OCI-M1 (cell line): ENCODE measurements at regions not wholly inside any gene's neighbourhood (a gene's known extent, or its start where the extent isn't known, plus 50 kb on each side); places are given as distances from the start of the nearest gene placed in this dataset.

Source experiments
- DNase-seq: peaks from one replicate; lab custom pipeline; 2025; lab: John Stamatoyannopoulos, UW

DNA sequence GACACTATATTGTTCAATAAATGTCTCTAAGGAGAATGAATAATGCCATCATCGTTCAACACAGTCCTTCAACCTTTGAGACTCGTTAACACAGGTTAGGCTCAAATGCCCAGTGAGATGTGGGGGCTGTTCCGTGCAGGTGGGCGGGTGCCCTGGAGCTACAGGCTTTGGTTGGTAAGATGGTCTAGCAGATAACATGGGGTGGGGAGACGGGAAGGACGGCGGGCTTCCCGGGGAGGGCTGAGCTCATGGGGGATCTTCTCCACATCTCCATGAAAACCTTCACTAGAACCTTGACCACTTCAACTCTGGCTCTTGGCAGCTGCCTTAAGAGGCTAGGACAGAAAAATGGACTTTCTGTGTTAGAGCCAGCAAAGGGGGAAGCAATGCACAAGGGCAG is 134.1 kb upstream of the TCERG1L start:
- no peak for DNase-seq

DNA sequence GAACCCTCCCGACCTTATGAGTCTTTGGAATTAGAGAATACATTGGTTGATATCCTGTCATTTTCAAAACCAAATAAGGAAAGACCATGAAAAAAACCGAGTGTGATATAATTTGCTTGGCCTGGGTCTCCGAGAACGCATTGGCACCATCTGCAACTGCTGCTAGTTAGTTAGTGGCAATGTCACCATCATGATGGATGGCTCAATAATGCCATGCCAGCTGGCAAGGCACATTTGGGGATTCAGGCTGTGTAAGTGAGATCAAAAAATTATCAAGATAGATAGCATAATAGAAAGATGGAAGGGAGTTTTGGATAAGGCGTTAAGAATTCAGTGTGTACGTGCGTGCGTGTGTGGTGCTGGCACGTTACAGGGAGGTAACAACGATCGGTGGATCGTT is 134.7 kb upstream of the TCERG1L start:
- no peak for DNase-seq

DNA sequence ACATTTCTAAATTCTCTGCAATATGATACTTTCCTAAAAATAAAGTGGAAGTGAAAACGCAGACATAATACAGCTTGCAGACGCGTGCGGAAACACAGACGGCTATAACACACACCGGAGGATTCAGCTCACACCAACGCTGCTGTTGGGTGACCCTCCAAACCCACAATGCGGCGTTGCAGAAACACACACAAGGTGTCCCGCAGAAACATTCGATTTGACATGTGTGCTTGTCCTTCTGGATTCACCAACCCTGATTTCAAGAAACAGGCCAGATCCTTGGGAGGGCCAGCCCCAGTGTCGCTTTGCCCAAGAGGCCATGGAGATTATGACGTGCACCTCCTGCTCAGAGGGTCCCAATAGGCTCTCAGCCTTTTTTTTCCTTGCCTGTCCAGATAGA is 136.7 kb upstream of the TCERG1L start:
- no peak for DNase-seq

DNA sequence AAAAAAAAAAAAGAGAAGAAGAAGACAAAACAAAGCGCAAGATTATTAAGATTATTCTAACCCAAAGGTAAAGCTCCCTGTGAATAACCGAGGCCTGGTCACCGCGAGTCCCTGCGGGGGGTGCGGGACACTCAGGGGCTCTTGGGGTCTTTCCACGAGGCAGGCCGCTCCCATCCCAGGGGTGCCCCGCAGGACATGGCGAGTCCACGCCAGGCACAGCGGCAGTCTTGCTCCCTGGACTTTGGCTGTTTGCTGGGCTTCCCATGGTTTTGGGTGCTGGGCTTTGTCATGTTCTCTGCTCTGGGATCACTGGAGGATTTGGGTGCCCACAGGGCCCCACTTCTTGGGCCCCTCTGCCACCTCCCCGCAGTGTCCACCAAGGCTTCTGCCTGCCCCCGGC is 137.4 kb upstream of the TCERG1L start:
- DNase-seq, result no peak

DNA sequence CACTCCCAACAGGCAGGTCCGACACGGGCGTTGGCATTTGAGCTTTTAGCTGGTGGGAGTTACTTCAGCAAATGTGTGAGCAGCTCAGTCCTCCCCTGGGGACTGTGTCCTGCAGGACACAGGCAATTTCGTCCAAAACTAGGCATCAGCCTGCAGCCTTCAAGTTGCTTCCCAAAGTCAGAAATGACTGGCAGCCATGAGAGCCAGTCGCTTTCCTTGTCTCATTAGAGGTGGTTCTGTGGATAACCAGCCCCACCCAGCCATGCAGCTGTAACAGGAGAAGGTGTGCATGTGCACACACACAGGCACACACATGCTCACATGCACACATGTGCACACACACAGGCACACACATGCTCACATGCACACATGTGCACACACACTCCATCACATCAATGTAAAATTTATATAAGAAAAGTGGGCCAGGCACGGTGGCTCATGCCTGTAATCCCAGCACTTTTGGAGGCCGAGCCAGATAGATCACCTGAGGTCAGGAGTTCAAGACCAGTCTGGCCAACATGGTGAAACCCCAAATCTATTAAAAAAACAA is 138.8 kb upstream of the TCERG1L start:
- no peak for DNase-seq

DNA sequence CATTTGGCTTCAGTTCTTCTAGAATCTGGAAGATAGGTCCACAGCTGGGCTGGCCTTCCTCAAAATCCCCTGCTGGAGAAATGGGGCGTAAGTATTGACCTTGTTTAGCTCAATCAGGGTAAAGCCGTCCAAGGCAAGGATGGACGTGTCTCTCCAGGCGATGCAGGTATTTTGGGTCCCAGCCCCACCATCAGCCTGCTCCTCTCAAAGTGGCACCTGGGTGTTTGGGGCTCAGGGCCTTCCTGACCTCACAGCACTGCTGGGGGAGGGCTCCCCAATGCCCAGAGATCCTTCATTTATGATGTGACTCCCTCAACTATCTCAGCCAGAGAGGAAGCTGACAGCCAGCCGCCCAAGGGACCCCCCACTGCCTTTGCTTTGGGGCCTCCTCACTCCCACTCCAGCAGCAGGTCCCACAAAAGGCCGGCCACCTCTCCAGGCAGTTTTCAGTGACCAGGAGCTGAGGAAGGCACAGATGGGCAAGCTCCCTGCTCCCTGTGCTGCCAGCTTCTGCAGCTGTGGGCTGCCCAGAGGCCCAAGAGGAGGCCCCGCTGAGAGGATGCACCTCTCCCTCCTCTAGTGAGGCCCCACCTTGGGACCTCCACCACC is 140.0 kb upstream of the TCERG1L start:
- no peak for DNase-seq

DNA sequence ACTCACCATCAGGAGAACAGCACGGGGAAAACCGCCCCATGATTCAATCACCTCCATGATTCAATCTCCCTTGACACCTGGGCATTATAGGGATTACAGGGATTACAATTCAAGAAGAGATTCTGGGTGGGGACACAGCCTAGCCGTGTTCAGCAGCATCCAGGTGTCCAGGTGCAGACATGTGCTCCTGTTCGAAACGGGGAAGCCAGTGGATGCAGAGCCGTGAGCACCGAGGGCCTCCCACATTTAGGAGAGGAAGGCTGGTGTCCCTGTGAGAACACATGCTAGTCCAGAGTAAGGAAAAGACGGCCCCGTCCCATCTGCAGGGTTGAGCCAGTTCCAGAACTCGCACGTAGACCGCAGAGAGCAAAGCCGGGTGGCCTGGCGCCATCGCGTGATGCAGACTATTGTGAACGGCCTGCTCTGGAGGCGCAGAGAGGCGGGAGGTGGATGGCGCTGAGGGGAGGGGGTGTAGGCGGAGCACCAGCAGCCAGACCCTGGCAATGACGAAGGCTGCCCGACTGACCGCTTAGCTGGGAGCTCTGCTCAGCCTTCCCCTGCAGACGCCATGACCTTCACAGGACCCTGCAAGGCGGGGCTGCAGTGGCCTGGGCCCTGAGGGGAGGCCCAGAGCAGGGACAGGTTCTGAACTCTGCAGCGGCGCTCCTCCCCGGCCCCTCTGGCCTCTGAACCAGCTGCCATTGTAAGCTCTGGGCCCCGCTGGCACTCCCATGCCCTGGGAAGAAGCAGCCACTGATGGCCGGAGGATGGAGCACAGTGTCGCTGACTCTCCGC is 141.6 kb upstream of the TCERG1L start:
- no peak for DNase-seq

DNA sequence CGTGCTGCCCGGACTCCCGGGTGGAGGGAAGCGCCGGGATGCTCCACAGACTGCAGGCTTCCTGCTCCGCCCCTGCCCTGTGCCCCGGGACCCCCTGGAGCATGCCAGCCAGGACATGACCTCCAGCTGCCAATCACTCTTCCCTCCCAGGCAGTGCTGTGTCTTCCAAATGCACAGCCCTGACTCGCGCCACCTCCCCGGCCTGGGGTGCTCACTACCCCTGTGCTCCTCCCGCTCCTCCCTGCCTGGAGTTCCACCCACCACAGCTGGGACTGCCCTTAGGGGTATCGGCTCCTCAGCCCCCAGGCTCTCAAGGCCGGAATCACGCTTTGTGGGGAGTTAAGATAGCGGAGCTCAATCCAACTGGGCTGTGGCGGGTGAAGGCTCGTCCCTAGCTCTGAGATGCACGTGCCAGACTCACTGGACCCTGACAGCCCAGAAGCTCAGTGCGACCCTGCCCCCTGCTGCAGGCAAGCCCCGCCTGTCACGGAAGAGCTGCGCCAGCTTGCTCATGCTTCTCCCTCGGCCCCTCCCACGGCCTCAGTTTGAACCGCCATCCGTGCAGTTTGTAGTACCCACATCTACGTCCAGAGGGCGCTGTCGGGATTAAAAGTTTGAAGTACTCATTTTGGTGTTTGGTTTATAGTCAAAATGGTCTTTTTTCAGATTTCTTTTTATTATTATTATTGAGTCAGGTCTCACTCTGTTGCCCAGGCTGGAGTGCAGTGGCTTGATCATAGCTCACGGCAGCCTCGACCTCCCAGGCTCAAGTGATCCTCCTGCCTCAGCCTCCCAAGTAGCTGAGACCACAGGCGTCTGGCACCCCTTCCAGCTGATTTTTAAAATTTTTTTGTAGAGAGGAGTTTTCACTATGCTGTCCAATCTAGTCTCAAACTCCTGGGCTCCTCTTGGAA is 142.5 kb upstream of the TCERG1L start:
- DNase-seq, result peak; percentile 71

DNA sequence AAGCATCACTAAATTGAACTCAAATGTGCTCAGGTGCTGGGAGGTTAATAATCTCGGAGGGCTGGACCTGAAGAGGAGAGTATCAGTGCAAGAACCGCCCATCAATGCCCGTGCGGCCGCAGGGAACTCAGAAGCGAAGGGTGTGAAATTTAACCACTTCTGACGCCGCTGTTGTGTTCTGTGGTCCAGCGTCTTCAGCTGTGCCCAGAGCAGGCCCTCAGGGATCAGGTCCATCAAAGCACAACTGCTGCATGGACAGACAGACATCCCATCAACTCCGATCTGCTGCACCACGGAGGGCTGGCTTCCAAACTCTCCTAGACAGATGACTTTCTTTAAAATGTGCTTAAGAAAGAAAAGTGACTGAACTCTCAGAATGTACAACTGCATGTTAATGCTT is 144.9 kb upstream of the TCERG1L start:
- DNase-seq, result no peak

DNA sequence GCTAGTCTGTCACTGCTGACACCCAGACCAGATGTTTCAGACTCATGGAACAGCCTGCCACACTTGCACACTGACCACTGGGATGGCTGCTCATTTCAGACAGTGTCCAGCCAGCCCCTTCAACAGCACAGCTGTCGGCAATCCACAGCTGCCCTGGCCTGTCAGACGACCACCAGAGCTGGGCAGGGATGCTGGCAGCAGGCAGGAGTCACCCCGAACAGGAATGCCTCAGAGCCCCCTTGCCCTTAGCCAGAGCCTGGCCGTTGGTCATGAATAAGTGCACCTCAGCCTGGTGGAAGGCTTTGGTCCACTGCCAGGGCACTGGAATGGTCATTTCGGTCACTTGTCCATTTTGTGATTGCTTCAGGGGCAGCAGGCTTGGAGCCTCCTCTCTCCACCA is 149.6 kb upstream of the TCERG1L start:
- DNase-seq, result no peak

DNA sequence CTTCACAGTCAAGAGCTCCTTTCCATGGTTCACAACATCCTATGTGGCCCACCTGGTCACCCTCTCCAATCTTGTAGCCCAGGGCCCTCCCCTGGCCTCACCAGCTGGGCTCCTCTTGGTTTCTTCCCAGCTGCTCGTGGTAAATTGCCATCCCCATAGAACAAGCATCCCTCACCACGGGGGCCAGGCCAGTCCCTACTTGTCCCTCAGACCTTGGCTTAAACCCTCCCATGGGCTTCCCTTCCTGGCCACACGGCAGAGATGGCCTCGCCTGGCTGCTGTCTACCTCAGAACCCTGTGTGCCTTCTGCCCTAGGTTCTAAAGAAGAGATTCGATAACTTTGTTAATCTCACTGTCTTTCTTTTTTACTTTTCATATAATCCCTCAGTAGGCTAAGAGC is 153.3 kb upstream of the TCERG1L start:
- no peak for DNase-seq

DNA sequence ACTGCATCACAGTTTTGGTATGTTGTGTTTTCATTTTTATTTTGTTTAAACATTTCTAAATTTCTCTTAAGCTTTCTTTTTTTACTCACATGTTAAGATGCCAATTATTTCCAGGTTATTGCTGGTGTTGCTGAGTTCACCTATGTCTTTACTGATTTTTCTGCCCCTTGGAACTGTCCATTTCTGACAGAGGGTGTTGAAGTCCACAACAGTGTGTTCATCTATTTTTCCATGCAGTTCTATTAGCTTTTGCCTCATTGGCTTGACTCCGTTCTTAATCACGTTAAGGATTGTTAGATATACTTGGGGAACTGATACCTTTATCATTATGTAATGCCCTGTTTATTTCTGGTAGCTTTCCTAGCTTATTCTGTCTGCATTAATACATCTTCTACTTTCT is 158.0 kb upstream of the TCERG1L start:
- no peak for DNase-seq

DNA sequence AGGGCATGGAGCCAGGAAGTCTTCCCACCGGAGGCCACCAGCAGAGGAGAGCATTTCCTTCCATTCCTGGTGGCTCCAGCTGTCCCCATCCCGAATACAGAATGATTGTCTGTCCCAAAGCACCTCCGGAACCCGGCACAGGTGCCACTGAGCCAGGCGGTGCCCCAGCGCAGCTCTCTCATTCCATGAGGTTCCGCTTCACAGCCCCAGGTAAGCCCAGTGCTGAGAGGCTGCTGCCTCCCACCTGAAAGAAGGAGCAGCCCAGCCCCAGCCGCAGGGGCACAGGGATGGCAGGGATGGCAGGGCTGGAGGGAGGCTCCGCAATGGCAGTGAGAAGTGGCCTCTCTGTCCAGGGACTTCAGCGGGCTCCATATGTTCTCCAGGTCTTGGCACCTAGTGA is 162.1 kb upstream of the TCERG1L start:
- no peak for DNase-seq

DNA sequence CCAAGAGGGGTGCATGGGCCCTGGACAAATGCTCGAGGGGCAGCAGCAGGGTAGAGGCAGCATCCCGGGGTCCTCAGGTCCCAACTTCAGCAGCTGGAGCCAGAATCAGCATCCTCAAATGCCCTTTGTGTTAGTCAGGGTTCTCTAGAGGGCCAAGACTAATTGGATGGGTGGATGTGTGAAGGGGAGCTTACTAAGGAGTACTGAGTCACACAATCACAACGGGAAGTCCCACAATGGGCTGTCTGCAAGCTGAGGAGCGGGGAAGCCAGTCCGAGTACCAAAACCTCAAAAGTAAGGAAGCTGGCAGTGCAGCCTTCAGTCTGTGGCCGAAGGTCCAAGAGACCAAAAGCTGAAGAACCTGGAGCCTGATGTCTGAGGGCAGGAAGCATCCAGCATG is 162.9 kb upstream of the TCERG1L start:
- DNase-seq, result no peak

DNA sequence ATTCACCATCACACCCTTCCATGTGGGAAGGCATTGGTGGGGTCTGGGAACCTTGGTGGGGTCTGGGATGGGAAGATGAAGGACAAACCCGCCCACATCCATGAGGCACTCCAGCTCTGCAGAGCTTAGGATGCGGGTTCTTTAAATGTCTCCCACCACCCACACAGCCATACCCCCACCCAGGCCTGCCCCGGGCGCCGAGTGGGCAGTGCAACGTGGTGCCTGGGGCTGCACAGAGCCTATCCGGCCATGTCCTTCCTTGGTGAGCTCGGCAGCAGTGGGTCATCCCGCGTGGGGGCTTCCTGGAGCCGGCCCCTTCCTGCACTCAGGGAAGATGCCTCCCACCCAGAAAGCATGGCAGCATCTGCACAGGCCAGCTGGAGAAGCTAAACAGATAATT is 163.5 kb upstream of the TCERG1L start:
- no peak for DNase-seq

DNA sequence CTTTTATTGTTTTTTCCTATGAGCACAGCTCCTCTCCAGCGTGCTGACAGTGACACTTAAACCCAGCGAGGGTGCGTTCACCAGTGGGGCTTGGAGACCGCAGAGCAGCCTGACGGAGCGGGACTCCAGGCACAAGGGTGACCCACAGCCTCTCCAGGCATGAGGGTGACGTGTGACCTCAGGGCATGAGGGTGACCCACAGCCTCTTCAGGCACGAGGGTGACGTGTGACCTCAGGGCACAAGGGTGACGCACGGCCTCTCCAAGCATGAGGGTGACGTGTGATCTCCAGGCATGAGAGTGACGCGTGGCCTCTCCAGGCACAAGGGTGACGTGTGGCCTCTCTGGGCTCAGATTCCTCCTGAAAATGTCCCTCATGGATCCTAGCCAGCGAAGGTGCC is 164.3 kb upstream of the TCERG1L start:
- no peak for DNase-seq

DNA sequence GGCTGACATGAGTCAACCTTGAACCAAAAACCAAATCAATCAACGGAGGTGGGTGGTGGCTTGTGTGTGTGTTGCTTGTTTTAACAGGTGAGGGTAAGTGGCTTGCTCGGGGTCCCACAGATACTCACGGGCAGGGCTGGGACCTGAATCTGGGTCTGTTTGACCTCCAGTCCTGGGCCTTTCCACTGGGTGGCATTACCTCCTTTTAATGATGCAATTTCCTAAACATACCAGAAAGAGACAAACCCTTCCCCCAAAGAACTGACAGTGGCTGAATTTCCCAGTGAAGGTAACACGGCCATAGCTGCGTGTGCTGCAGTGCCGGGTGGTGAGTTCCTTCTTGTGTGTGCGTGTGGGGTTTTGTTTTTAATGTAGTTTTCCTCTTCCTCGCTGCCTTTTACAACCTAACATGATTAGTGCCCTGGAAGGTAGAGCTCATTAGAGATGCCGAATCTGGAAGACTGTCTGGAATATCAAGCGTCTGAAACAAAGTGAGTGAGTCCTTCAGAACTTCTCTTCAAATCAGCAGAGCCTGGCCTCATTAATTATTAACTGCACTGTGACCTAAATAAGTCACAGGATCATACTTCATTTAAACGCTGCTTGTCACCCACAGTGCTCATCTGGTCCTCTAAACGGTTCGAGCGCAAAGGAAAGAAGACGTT is 166.1 kb upstream of the TCERG1L start:
- peak; percentile 52 for DNase-seq

DNA sequence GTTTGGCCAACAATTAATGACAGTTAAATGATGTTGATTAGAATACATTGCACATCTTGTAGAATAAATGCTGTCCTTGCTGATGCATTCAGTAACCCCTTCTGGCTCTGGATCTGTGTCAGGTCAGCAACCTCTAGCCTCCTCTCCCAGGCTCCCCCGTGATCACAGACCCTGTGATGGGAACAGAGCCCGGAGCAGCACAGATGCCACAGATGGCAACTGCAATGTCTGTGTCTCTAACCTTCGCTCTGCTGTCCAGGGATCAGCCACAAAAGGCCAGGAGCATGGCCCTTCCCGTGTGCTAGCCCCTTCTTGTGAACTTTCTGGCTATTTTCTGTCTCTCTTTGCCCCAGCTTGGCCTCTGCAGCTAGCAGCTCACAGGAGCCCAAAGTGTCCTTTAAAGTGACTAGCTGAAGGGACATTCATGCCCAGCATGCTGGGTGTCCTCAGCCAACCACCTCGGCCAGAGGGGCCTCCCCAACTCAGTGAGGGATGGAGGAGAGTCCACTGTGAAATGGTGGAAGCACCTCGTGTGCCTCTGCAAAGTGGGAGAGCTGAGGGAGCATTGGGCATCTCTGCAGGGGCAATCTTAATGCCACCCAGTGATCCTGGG is 167.0 kb upstream of the TCERG1L start:
- no peak for DNase-seq

DNA sequence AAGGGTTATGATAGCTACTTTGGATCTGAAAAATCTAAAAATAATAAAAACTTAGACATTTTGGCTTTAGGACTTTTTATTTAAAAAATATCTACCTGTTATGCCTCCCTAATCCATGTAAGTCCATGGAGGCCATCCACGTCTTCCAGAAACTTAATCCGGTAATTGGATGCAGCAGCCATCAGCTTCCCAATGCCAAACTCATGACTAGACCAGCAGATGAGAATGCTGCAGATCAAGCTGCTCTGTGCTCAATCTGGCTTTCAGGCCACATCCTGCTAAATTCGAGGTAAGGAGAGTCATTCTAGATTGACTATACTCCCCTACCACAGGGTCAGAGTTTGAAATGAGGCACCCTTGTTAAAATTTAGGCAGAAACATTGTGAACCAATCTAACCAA is 168.5 kb upstream of the TCERG1L start:
- no peak for DNase-seq

DNA sequence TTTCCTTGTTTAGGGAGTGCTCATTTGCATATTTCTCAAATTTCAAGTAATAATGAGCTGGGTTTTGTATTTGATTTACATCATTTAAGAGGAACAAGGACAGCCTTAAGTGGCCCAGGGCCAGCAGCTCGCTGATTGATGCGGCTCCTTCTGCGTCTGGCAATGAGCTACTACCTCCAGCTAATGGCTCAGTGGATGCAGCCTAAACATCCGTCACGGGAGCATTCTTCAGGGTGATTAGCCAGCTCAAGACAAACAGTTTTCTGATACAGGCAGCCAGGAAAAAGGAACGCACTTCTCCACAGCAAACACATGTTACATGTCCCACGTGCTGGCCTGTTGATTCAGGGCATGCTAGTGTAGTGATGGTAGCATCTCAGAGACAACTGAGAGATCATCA is 169.3 kb upstream of the TCERG1L start:
- DNase-seq, result no peak

DNA sequence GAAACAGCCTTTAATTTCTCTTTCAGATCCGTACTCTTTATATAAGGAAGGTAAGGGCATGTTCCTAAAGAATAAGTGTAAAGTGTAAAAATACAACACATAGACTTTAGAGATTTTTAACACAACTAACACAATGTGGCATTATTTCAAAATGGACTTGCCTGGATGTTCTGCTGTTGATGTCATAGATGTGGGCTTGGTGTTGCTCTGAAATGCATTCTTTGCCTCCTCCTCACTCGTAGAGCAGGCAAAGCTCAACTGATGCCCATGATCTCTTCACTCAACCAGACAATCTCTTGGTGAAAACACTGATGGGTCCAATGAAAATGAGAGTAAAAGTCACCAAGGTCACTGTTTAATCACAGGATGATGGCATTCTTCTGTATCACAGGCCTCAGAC is 174.2 kb upstream of the TCERG1L start:
- DNase-seq, result no peak

DNA sequence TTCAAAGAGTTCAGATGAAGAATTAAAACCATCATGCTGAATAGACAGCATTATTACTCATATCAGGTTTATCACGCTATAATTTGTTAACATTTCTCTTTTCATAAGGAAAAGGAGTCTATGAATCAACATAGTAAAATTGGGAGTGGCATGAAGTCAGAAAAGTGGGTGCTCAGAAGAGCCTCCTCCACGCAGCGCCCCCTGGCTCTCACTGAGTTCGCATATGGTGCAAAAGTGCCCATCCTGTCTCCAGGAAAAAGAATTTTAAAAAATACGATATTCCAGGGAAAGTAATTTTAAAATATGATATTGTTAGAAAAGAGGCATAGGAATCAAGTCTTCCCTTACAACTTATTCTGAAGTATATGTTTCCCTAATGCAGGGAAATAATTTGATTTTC is 176.3 kb upstream of the TCERG1L start:
- DNase-seq, result no peak
